Astrocyte (in vitro differentiated cells and primary cell): ENCODE measurements at regions not wholly inside any gene's neighbourhood (a gene's known extent, or its start where the extent isn't known, plus 50 kb on each side); places are given as distances from the start of the nearest gene placed in this dataset.
"Not testable (repeated sequence)": the region's sequence is repeated elsewhere in the genome, so short reads cannot be mapped to it uniquely, and the experiment has no call there.

ENCODE experiments used
- DNase-seq: peaks from one replicate; pipeline ENCODE4 v3.0.0-alpha.2; 2010; ENCODE audit warnings: low read depth
- FAIRE-seq: peaks from 2 replicates; lab custom pipeline; 2011; peaks lifted over from hg19 to GRCh38; lab: Jason Lieb, UNC
- H2AFZ ChIP-seq: 2 replicates; pipeline ENCODE4 v1.6.0; 2012; ENCODE audit warnings: low read depth, low read length, inconsistent platforms
- H3K27ac ChIP-seq: 2 replicates; pipeline ENCODE4 v1.5.1; 2011; ENCODE audit warnings: low read depth, low read length, inconsistent platforms
- H3K27me3 ChIP-seq: 2 replicates; pipeline ENCODE4 v1.6.0; 2011; ENCODE audit warnings: low read length, inconsistent platforms; ENCODE audit not compliant: insufficient read depth
- H3K36me3 ChIP-seq: 2 replicates; pipeline ENCODE4 v1.5.1; 2011; ENCODE audit warnings: low read length, inconsistent platforms; ENCODE audit not compliant: insufficient read depth
- H3K4me1 ChIP-seq: 2 replicates; pipeline ENCODE4 v1.5.1; 2011; ENCODE audit warnings: low read length, inconsistent platforms; ENCODE audit not compliant: insufficient read depth
- H3K4me2 ChIP-seq: 2 replicates; pipeline ENCODE4 v1.6.0; 2012; ENCODE audit warnings: low read length, inconsistent platforms
- H3K4me3 ChIP-seq: 2 replicates; pipeline ENCODE4 v1.5.1; 2011; ENCODE audit warnings: low read depth, mild to moderate bottlenecking, low read length, inconsistent platforms; ENCODE audit not compliant: insufficient read depth
- H3K79me2 ChIP-seq: 2 replicates; pipeline ENCODE4 v1.6.0; 2012; ENCODE audit warnings: mild to moderate bottlenecking, low read length, inconsistent platforms; ENCODE audit not compliant: insufficient read depth
- H3K9ac ChIP-seq: 2 replicates; pipeline ENCODE4 v1.6.0; 2012; ENCODE audit warnings: mild to moderate bottlenecking, low read length, inconsistent platforms
- H3K9me3 ChIP-seq: 2 replicates; pipeline ENCODE4 v1.5.1; 2012; ENCODE audit warnings: low read depth, mild to moderate bottlenecking, low read length, inconsistent platforms; ENCODE audit not compliant: insufficient read depth
- H4K20me1 ChIP-seq: 2 replicates; pipeline ENCODE4 v1.6.0; 2012; ENCODE audit warnings: low read length, inconsistent platforms; ENCODE audit not compliant: insufficient read depth
- H3K27ac Mint-ChIP-seq: one replicate; pipeline ENCODE4 v1.8.0; 2021; ENCODE audit warnings: mild to moderate bottlenecking, mixed read lengths; ENCODE audit not compliant: unreplicated experiment
- H3K27me3 Mint-ChIP-seq: one replicate; pipeline ENCODE4 v1.8.0; 2021; ENCODE audit warnings: low read depth, mixed read lengths; ENCODE audit not compliant: unreplicated experiment
- H3K36me3 Mint-ChIP-seq: one replicate; pipeline ENCODE4 v1.8.0; 2021; ENCODE audit warnings: low read depth, mixed read lengths; ENCODE audit not compliant: unreplicated experiment
- H3K4me1 Mint-ChIP-seq: one replicate; pipeline ENCODE4 v1.8.0; 2021; ENCODE audit warnings: low read depth, mixed read lengths; ENCODE audit not compliant: unreplicated experiment
- H3K4me3 Mint-ChIP-seq: one replicate; pipeline ENCODE4 v1.8.0; 2021; ENCODE audit warnings: mild to moderate bottlenecking, moderate library complexity, mixed read lengths; ENCODE audit not compliant: unreplicated experiment
- H3K9me3 Mint-ChIP-seq: one replicate; pipeline ENCODE4 v1.8.0; 2021; ENCODE audit warnings: mild to moderate bottlenecking, mixed read lengths; ENCODE audit not compliant: unreplicated experiment
- CTCF ChIP-seq: IDR thresholded peaks from 2 replicates; pipeline ENCODE4 v1.5.1; 2011; ENCODE audit warnings: low read depth, mild to moderate bottlenecking, inconsistent platforms, low read length, moderate library complexity; ENCODE audit not compliant: insufficient read depth
- EZH2 ChIP-seq: IDR thresholded peaks from 2 replicates; pipeline ENCODE4 v1.6.1; 2012; ENCODE audit warnings: mild to moderate bottlenecking, low read length, inconsistent platforms; ENCODE audit not compliant: insufficient read depth

GRCh38 chr2:209253544-209253943 lies 170.3 kb upstream of the MAP2 start:
- no peaks in the 10 kb centered on the region for H3K36me3 Mint-ChIP-seq
- Histone ChIP-seq H3K27ac (no peak overlapping the region), H3K36me3 (no peaks in the 10 kb centered on the region), H4K20me1 (no peaks in the 10 kb centered on the region), H3K4me1 (no peaks in the 10 kb centered on the region), H3K4me2 (no peak overlapping the region), H3K9me3 (no peaks in the 10 kb centered on the region), H3K9ac (no peak overlapping the region), H3K27me3 (no peaks in the 10 kb centered on the region), H3K4me3 (no peak overlapping the region), H3K79me2 (no peaks in the 10 kb centered on the region), H2AFZ (no peak overlapping the region)
- FAIRE-seq = no peak
- H3K27ac Mint-ChIP-seq = no peak overlapping the region
- H3K9me3 Mint-ChIP-seq = no peaks in the 10 kb centered on the region
- H3K4me1 Mint-ChIP-seq = no peaks in the 10 kb centered on the region
- no peaks in the 10 kb centered on the region for H3K27me3 Mint-ChIP-seq
- no peak for TF ChIP-seq EZH2
- TF ChIP-seq CTCF = no peak
- DNase-seq = no peak
- H3K4me3 Mint-ChIP-seq = no peak overlapping the region

- TF ChIP-seq CTCF (no peak), EZH2 (no peak)
- Mint-ChIP-seq H3K36me3 (no peaks in the 10 kb centered on the region), H3K27me3 (no peaks in the 10 kb centered on the region), H3K27ac (no peak overlapping the region), H3K9me3 (peaks cover 2% of the 10 kb centered on the region), H3K4me1 (no peaks in the 10 kb centered on the region), H3K4me3 (no peak overlapping the region)
- FAIRE-seq (no peak), DNase-seq (no peak)
- Histone ChIP-seq H3K4me2 (no peak overlapping the region), H3K36me3 (no peaks in the 10 kb centered on the region), H3K4me1 (no peaks in the 10 kb centered on the region), H3K4me3 (no peak overlapping the region), H2AFZ (no peak overlapping the region), H3K79me2 (no peaks in the 10 kb centered on the region), H3K9me3 (no peaks in the 10 kb centered on the region), H3K27me3 (no peaks in the 10 kb centered on the region), H3K9ac (no peak overlapping the region), H3K27ac (no peak overlapping the region), H4K20me1 (no peaks in the 10 kb centered on the region)
Observed at GRCh38 chr2:209259767-209260166, 164.1 kb upstream of the MAP2 start.

- no peak overlapping the region for H3K9ac ChIP-seq
- no peak overlapping the region for H3K27ac Mint-ChIP-seq
- H3K36me3 Mint-ChIP-seq = no peaks in the 10 kb centered on the region
- no peak overlapping the region for H3K4me2 ChIP-seq
- H3K9me3 Mint-ChIP-seq = peaks cover 2% of the 10 kb centered on the region
- no peaks in the 10 kb centered on the region for H3K79me2 ChIP-seq
- DNase-seq (no peak), FAIRE-seq (no peak)
- no peaks in the 10 kb centered on the region for H4K20me1 ChIP-seq
- H2AFZ ChIP-seq = no peak overlapping the region
- no peaks in the 10 kb centered on the region for H3K4me1 Mint-ChIP-seq
- H3K4me1 ChIP-seq = no peaks in the 10 kb centered on the region
- no peak overlapping the region for H3K4me3 Mint-ChIP-seq
- no peak overlapping the region for H3K27ac ChIP-seq
- H3K27me3 ChIP-seq = no peaks in the 10 kb centered on the region
- no peaks in the 10 kb centered on the region for H3K9me3 ChIP-seq
- H3K36me3 ChIP-seq = no peaks in the 10 kb centered on the region
- H3K27me3 Mint-ChIP-seq = no peaks in the 10 kb centered on the region
- no peak overlapping the region for H3K4me3 ChIP-seq
- TF ChIP-seq CTCF = no peak
- no peak for TF ChIP-seq EZH2
Observed at GRCh38 chr2:209260281-209260680, 163.6 kb upstream of the MAP2 start.

GRCh38 chr2:209261366-209262053 lies 162.3 kb upstream of the MAP2 start:
- DNase-seq, H3K27ac Mint-ChIP-seq, H3K4me3 ChIP-seq, H3K4me1 Mint-ChIP-seq, H4K20me1 ChIP-seq, FAIRE-seq, H3K36me3 Mint-ChIP-seq, H3K4me1 ChIP-seq, H3K9me3 ChIP-seq, H3K27me3 Mint-ChIP-seq, H2AFZ ChIP-seq, H3K9me3 Mint-ChIP-seq, H3K27ac ChIP-seq, H3K79me2 ChIP-seq, H3K4me3 Mint-ChIP-seq, H3K36me3 ChIP-seq, H3K27me3 ChIP-seq, H3K9ac ChIP-seq, H3K4me2 ChIP-seq: not testable (repeated sequence)
